Ureter (tissue), 1 donor: ENCODE measurements at regions not wholly inside any gene's neighbourhood (a gene's known extent, or its start where the extent isn't known, plus 50 kb on each side); places are given as distances from the start of the nearest gene placed in this dataset.
"Not testable (repeated sequence)": the region's sequence is repeated elsewhere in the genome, so short reads cannot be mapped to it uniquely, and the experiment has no call there.

Experiments used
- DNase-seq: peaks from one replicate; pipeline ENCODE4 v3.0.0-alpha.2; 2020; ENCODE audit warnings: low spot score
- donor health status: DM: yes; HTN: yes; CAD: no.

- DNase-seq = no peak
Measured at GRCh38 chr11:23236826-23237555, 376.7 kb upstream of the CCDC179 start.

GRCh38 chr11:23252426-23252825 lies 392.2 kb upstream of the CCDC179 start:
- DNase-seq = no peak

GRCh38 chr11:23257088-23257487 lies 396.8 kb upstream of the CCDC179 start:
- DNase-seq = no peak

- no peak for DNase-seq
Measured at GRCh38 chr11:23257556-23257955, 397.3 kb upstream of the CCDC179 start.

- DNase-seq = no peak
Measured at GRCh38 chr11:23263466-23263865, 403.2 kb upstream of the CCDC179 start.

GRCh38 chr11:23272095-23272494 lies 411.8 kb upstream of the CCDC179 start:
- DNase-seq = no peak

GRCh38 chr11:23278121-23278520 lies 417.8 kb upstream of the CCDC179 start:
- no peak for DNase-seq

- DNase-seq = no peak
Measured at GRCh38 chr11:23280088-23280487, 419.8 kb upstream of the CCDC179 start.

- DNase-seq = no peak
Measured at GRCh38 chr11:23283666-23284065, 423.4 kb upstream of the CCDC179 start.

GRCh38 chr11:23284631-23285030 lies 424.4 kb upstream of the CCDC179 start:
- DNase-seq = no peak

GRCh38 chr11:23288003-23288783 lies 427.9 kb upstream of the CCDC179 start:
- DNase-seq = no peak

- DNase-seq = no peak
Measured at GRCh38 chr11:23295241-23295640, 435.0 kb upstream of the CCDC179 start.

GRCh38 chr11:23308041-23308440 lies 447.8 kb upstream of the CCDC179 start:
- no peak for DNase-seq

GRCh38 chr11:23310276-23310675 lies 450.0 kb upstream of the CCDC179 start:
- no peak for DNase-seq

- no peak for DNase-seq
Measured at GRCh38 chr11:23311986-23312940, 452.0 kb upstream of the CCDC179 start.

- DNase-seq = no peak
Measured at GRCh38 chr11:23313001-23313400, 452.7 kb upstream of the CCDC179 start.

- no peak for DNase-seq
Measured at GRCh38 chr11:23314162-23314561, 453.9 kb upstream of the CCDC179 start.

- no peak for DNase-seq
Measured at GRCh38 chr11:23315286-23315685, 455.0 kb upstream of the CCDC179 start.

- no peak for DNase-seq
Measured at GRCh38 chr11:23317816-23318215, 457.5 kb upstream of the CCDC179 start.

- no peak for DNase-seq
Measured at GRCh38 chr11:23318670-23319069, 458.4 kb upstream of the CCDC179 start.

- DNase-seq = no peak
Measured at GRCh38 chr11:23320131-23320530, 459.9 kb upstream of the CCDC179 start.

GRCh38 chr11:23335586-23335985 lies 475.3 kb upstream of the CCDC179 start:
- not testable (repeated sequence) for DNase-seq
